DND-41 (cell line): ENCODE measurements at regions not wholly inside any gene's neighbourhood (a gene's known extent, or its start where the extent isn't known, plus 50 kb on each side); places are given as distances from the start of the nearest gene placed in this dataset.
A peak's percentile ranks its signal among the peaks of the same experiment; 100 is the strongest.
"Not testable (repeated sequence)": the region's sequence is repeated elsewhere in the genome, so short reads cannot be mapped to it uniquely, and the experiment has no call there.

Experiments used
- ATAC-seq: fragments of 200-7000 bp; cut with Tn5 transposase; 3 replicates; pipeline ENCODE4 v1.9.1; 2021; ENCODE audit warnings: low read depth; ENCODE audit not compliant: insufficient read depth
- DNase-seq: peaks from one replicate; pipeline ENCODE4 v3.0.0-alpha.2; 2020
- H2AFZ ChIP-seq: 2 replicates; pipeline ENCODE4 v1.6.0; 2012; ENCODE audit warnings: low read depth, low read length
- H3K27ac ChIP-seq: 2 replicates; pipeline ENCODE4 v1.5.1; 2012; ENCODE audit warnings: low read length, inconsistent platforms
- H3K27me3 ChIP-seq: fragments of 200-600 bp; sonication (generic); 2 replicates; pipeline ENCODE4 v1.6.0; 2012; ENCODE audit warnings: low read length, mild to moderate bottlenecking, inconsistent platforms; ENCODE audit not compliant: insufficient read depth, poor library complexity
- H3K36me3 ChIP-seq: 2 replicates; pipeline ENCODE4 v1.5.1; 2012; ENCODE audit warnings: low read length, inconsistent platforms; ENCODE audit not compliant: insufficient read depth
- H3K4me1 ChIP-seq: 2 replicates; pipeline ENCODE4 v1.5.1; 2012; ENCODE audit warnings: mild to moderate bottlenecking, low read length; ENCODE audit not compliant: insufficient read depth
- H3K4me2 ChIP-seq: 2 replicates; pipeline ENCODE4 v1.6.0; 2012; ENCODE audit warnings: mild to moderate bottlenecking, moderate library complexity, low read length, inconsistent platforms; ENCODE audit not compliant: insufficient read depth
- H3K4me3 ChIP-seq, 2 experiments: fragments of 200-600 bp in 1 of 2; shearing (Covaris generic) in 1 of 2; 2 replicates each; pipeline ENCODE4 v1.5.1; 2012 to 2016; ENCODE audit warnings: inconsistent platforms in 2 of 2, low read length in 2 of 2, mild to moderate bottlenecking in 2 of 2, low read depth in 1 of 2, moderate library complexity in 1 of 2
- H3K79me2 ChIP-seq: 2 replicates; pipeline ENCODE4 v1.6.0; 2012; ENCODE audit warnings: low read length, inconsistent platforms; ENCODE audit not compliant: insufficient read depth
- H3K9ac ChIP-seq: 2 replicates; pipeline ENCODE4 v1.6.0; 2012; ENCODE audit warnings: low read depth, mild to moderate bottlenecking, inconsistent platforms, low read length, moderate library complexity
- H3K9me3 ChIP-seq: 2 replicates; pipeline ENCODE4 v1.5.1; 2012; ENCODE audit warnings: low read length, moderate library complexity, mild to moderate bottlenecking, inconsistent platforms; ENCODE audit not compliant: insufficient read depth, severe bottlenecking
- H4K20me1 ChIP-seq: 2 replicates; pipeline ENCODE4 v1.6.0; 2012; ENCODE audit warnings: low read length; ENCODE audit not compliant: insufficient read depth
- EZH2 ChIP-seq: IDR thresholded peaks from 3 replicates; pipeline ENCODE4 v1.6.1; 2012; ENCODE audit warnings: borderline replicate concordance, low read depth, mild to moderate bottlenecking, moderate library complexity, low read length, inconsistent platforms; ENCODE audit not compliant: severe bottlenecking
- TF ChIP-seq, protein P1 (sequence below): IDR thresholded peaks from 2 replicates; pipeline ENCODE4 v1.5.1; 2012; ENCODE audit warnings: borderline replicate concordance, low read length, moderate library complexity, mild to moderate bottlenecking; ENCODE audit not compliant: poor library complexity, severe bottlenecking; ENCODE audit errors: extremely low read depth

DNA sequence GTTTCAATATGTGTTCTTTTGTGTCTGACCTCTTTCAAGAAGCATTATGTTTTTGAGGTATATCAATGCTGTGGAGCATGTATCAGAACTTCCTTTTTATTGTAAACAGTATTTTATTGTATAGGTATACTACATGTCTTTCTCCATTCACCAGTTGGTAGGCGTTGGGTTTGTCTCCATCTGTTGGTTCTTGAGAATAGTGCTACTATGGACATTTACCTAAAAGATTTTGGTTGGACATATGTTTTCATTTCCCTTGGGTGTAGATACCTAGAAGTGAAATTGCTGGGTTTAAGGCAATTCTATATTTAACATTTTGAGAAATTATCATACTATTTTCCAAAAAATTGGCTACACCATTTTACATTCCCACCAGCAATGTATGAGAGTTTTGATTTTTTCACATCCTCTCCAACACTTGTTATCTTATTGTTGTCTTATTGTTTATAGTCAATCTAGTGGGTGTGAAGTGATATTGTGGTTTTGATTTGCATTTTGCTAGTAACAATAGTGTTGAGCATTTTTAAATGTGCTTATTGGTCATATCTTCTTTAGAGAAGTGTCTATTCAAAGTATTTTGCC lies 409.2 kb downstream of the IPO8 start:
- no peak overlapping the region for H3K4me3 ChIP-seq
- no peak overlapping the region for H3K27ac ChIP-seq
- H3K27me3 ChIP-seq = no peaks in the 10 kb centered on the region
- no peaks in the 10 kb centered on the region for H3K36me3 ChIP-seq
- DNase-seq = no peak
- H4K20me1 ChIP-seq = no peaks in the 10 kb centered on the region
- no peak overlapping the region for H3K9ac ChIP-seq
- H3K4me1 ChIP-seq = no peaks in the 10 kb centered on the region
- TF ChIP-seq EZH2 = no peak
- TF ChIP-seq, protein P1, sequence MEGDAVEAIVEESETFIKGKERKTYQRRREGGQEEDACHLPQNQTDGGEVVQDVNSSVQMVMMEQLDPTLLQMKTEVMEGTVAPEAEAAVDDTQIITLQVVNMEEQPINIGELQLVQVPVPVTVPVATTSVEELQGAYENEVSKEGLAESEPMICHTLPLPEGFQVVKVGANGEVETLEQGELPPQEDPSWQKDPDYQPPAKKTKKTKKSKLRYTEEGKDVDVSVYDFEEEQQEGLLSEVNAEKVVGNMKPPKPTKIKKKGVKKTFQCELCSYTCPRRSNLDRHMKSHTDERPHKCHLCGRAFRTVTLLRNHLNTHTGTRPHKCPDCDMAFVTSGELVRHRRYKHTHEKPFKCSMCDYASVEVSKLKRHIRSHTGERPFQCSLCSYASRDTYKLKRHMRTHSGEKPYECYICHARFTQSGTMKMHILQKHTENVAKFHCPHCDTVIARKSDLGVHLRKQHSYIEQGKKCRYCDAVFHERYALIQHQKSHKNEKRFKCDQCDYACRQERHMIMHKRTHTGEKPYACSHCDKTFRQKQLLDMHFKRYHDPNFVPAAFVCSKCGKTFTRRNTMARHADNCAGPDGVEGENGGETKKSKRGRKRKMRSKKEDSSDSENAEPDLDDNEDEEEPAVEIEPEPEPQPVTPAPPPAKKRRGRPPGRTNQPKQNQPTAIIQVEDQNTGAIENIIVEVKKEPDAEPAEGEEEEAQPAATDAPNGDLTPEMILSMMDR = peak; percentile 39
- H3K9me3 ChIP-seq = no peaks in the 10 kb centered on the region
- ATAC-seq = no peak
- no peak overlapping the region for H2AFZ ChIP-seq
- no peak overlapping the region for H3K4me2 ChIP-seq
- H3K79me2 ChIP-seq = no peaks in the 10 kb centered on the region

DNA sequence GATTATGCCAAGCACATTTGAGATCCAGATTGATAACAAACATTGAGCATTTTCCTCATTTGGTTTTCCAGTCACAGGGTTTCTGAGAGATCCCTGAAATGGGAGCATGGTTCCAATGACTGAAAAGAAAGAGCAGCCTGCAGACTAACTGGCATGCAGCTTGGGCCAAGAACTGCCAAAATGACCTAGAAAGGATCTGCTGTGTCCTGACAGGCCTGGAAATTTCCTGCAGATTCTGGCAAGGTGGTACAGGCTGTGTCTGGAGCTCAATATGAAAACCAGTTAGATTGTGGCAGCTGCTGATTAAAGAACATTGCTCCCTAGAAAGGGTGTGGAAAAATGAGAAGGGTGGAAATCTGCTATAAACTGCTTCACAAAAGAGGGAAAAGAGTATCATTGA lies 417.3 kb downstream of the IPO8 start:
- no peaks in the 10 kb centered on the region for H3K79me2 ChIP-seq
- H2AFZ ChIP-seq = no peak overlapping the region
- no peaks in the 10 kb centered on the region for H3K9me3 ChIP-seq
- no peak overlapping the region for H3K9ac ChIP-seq
- H3K27ac ChIP-seq = no peak overlapping the region
- H3K36me3 ChIP-seq = no peaks in the 10 kb centered on the region
- H3K4me1 ChIP-seq = no peaks in the 10 kb centered on the region
- H3K27me3 ChIP-seq = no peaks in the 10 kb centered on the region
- no peaks in the 10 kb centered on the region for H4K20me1 ChIP-seq
- DNase-seq = no peak
- ATAC-seq = no peak
- TF ChIP-seq, protein P1 = no peak
- TF ChIP-seq EZH2 = no peak
- no peak overlapping the region for H3K4me3 ChIP-seq
- no peak overlapping the region for H3K4me2 ChIP-seq

DNA sequence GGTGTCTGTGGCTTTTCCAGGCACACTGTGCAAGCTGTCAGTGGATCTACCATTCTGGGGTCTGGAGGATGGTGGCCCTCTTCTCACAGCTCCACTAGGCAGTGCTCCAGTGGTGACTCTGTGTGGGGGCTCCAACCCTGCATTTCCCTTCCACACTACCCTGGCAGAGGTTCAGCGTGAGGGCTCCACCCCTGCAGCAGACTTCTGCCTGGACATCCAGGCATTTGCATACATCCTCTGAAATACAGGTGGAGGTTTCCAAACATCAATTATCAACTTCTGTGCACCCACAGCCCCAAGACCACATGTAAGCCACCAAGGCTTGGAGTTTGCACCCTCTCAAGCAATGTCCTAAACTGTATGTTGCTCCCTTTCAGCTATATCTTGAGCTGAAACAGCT lies 423.2 kb downstream of the IPO8 start:
- not testable (repeated sequence) for H3K27ac ChIP-seq, H3K4me2 ChIP-seq, H3K9me3 ChIP-seq, H3K4me3 ChIP-seq, H4K20me1 ChIP-seq, DNase-seq, H3K9ac ChIP-seq, H3K4me1 ChIP-seq, H3K27me3 ChIP-seq, H3K79me2 ChIP-seq, H2AFZ ChIP-seq, H3K36me3 ChIP-seq, ATAC-seq

DNA sequence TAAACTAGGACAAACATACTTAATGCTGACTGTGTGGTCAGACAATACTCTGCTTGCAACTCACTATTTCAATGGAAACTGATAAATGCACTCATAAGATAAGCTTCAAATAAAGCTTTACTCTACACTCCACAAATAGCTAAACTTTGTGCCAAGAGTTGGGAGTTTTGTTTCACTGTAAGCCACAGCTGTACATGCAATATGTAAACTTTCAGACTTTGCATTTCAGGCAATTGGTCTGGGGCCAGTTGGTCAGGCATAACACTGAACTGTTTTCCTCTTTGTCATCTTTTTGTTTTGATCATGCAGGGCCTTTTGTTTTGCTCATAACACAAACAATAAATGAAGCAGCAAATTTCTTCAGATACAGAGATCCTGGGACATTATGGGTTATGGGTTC lies 426.2 kb downstream of the IPO8 start:
- TF ChIP-seq, protein P1 = no peak
- TF ChIP-seq EZH2 = no peak
- Histone ChIP-seq H3K27me3 (no peaks in the 10 kb centered on the region), H3K79me2 (no peaks in the 10 kb centered on the region), H3K4me3 (no peak overlapping the region), H4K20me1 (no peaks in the 10 kb centered on the region), H3K4me1 (no peaks in the 10 kb centered on the region), H2AFZ (no peak overlapping the region), H3K36me3 (no peaks in the 10 kb centered on the region), H3K9ac (no peak overlapping the region), H3K27ac (no peak overlapping the region), H3K4me2 (no peak overlapping the region), H3K9me3 (peaks cover 9% of the 10 kb centered on the region)
- DNase-seq (no peak), ATAC-seq (no peak)
